Liver (tissue), 8 donors: ENCODE measurements at regions not wholly inside any gene's neighbourhood (a gene's known extent, or its start where the extent isn't known, plus 50 kb on each side); places are given as distances from the start of the nearest gene placed in this dataset.

ENCODE experiments used
- DNase-seq: peaks from one replicate; pipeline ENCODE4 v3.0.0-alpha.2; 2017; ENCODE audit warnings: low spot score
- H3K27ac ChIP-seq, 2 donors: one replicate each; pipeline ENCODE4 v1.7.0; 2013; ENCODE audit warnings: inconsistent platforms in 2 of 2, low read length in 2 of 2, control low read depth in 1 of 2, low read depth in 1 of 2, mild to moderate bottlenecking in 1 of 2
- H3K27me3 ChIP-seq, 4 donors: one replicate each; pipeline versions ENCODE4 v1.6.1 to v1.7.0; 2013; ENCODE audit warnings: low read length in 3 of 4, inconsistent platforms in 1 of 4, mild to moderate bottlenecking in 1 of 4, moderate library complexity in 1 of 4; ENCODE audit not compliant: control insufficient read depth in 4 of 4, insufficient read depth in 4 of 4
- H3K36me3 ChIP-seq, 4 donors: one replicate each; pipeline versions ENCODE4 v1.6.1 to v1.7.0; 2013; ENCODE audit warnings: low read length in 3 of 4, mild to moderate bottlenecking in 3 of 4, low read depth in 1 of 4, moderate library complexity in 1 of 4; ENCODE audit not compliant: control insufficient read depth in 4 of 4, insufficient read depth in 3 of 4
- H3K4me1 ChIP-seq, 4 donors: one replicate each; pipeline versions ENCODE4 v1.6.1 to v1.7.0; 2013; ENCODE audit warnings: low read length in 3 of 4, mild to moderate bottlenecking in 3 of 4, moderate library complexity in 1 of 4; ENCODE audit not compliant: control insufficient read depth in 4 of 4, insufficient read depth in 4 of 4
- H3K4me3 ChIP-seq, 3 donors: one replicate each; pipeline versions ENCODE4 v1.6.1 to v1.7.0; 2013; ENCODE audit warnings: low read length in 3 of 3, control low read depth in 1 of 3, low read depth in 1 of 3, mild to moderate bottlenecking in 1 of 3
- H3K9ac ChIP-seq, 2 donors: one replicate each; pipeline ENCODE4 v1.7.0; 2013; ENCODE audit warnings: low read length in 2 of 2, mild to moderate bottlenecking in 2 of 2, moderate library complexity in 2 of 2, control low read depth in 1 of 2, low read depth in 1 of 2
- H3K9me3 ChIP-seq, 4 donors: one replicate each; pipeline versions ENCODE4 v1.6.1 to v1.7.0; 2013; ENCODE audit warnings: low read length in 3 of 4; ENCODE audit not compliant: control insufficient read depth in 4 of 4
- EGR1 ChIP-seq, 2 donors: IDR thresholded peaks; 2 replicates each; pipeline ENCODE4 v1.6.1; 2016 to 2018; ENCODE audit warnings: antibody characterized with exemption in 2 of 2, low read depth in 2 of 2
- FOXA1 ChIP-seq: IDR thresholded peaks from 2 replicates; pipeline ENCODE4 v1.6.1; 2016; ENCODE audit warnings: antibody characterized with exemption
- FOXA2 ChIP-seq: IDR thresholded peaks from 2 replicates; pipeline ENCODE4 v1.6.1; 2016; ENCODE audit warnings: antibody characterized with exemption
- GABPA ChIP-seq, 2 donors: IDR thresholded peaks in 1 of 2; conservative IDR thresholded peaks in 1 of 2; 2 replicates each; pipeline ENCODE4 v1.6.1; 2016; ENCODE audit warnings: antibody characterized with exemption in 2 of 2, mild to moderate bottlenecking in 1 of 2, moderate library complexity in 1 of 2
- HNF4A ChIP-seq, 2 donors: conservative IDR thresholded peaks; 2 replicates each; pipeline ENCODE4 v1.6.1; 2016; ENCODE audit warnings: antibody characterized with exemption in 2 of 2, mild to moderate bottlenecking in 2 of 2
- HNF4G ChIP-seq: IDR thresholded peaks from 2 replicates; pipeline ENCODE4 v1.6.1; 2016; ENCODE audit warnings: antibody characterized with exemption
- JUND ChIP-seq, 2 donors: IDR thresholded peaks; 2 replicates each; pipeline ENCODE4 v1.6.1; 2016; ENCODE audit warnings: antibody characterized with exemption in 2 of 2
- NR2F2 ChIP-seq: IDR thresholded peaks from 2 replicates; pipeline ENCODE4 v1.6.1; 2016; ENCODE audit warnings: antibody characterized with exemption
- RAD21 ChIP-seq, 2 donors: IDR thresholded peaks; 2 replicates each; pipeline ENCODE4 v1.6.1; 2016; ENCODE audit warnings: antibody characterized with exemption in 2 of 2, mild to moderate bottlenecking in 2 of 2
- RXRA ChIP-seq, 2 donors: IDR thresholded peaks; 2 replicates each; pipeline ENCODE4 v1.6.1; 2017 to 2018; ENCODE audit warnings: antibody characterized with exemption in 2 of 2, mild to moderate bottlenecking in 1 of 2
- SP1 ChIP-seq: IDR thresholded peaks from 2 replicates; pipeline ENCODE4 v1.6.1; 2018; ENCODE audit warnings: antibody characterized with exemption, mild to moderate bottlenecking
- TAF1 ChIP-seq: conservative IDR thresholded peaks from 2 replicates; pipeline ENCODE4 v1.6.1; 2016; ENCODE audit warnings: antibody characterized with exemption, mild to moderate bottlenecking
- YY1 ChIP-seq: IDR thresholded peaks from 2 replicates; pipeline ENCODE4 v1.6.1; 2016; ENCODE audit warnings: antibody characterized with exemption, mild to moderate bottlenecking
- WGBS: extraction: QIAGEN DNeasy Blood & Tissue Kit; methylation state at CpG from one replicate; pipeline ENCODE4 v1.1.7; 2013; 5-methylcytosine and 5-hydroxymethylcytosine counted together
- TF ChIP-seq, protein P1 (sequence below): IDR thresholded peaks from 2 replicates; pipeline ENCODE4 v1.6.1; 2016; ENCODE audit warnings: antibody characterized with exemption
- TF ChIP-seq, protein P2 (sequence below): fragments of 150-350 bp; IDR thresholded peaks from 2 replicates; pipeline ENCODE4 v1.5.1; 2017; ENCODE audit warnings: improper control_type of control experiment, low read depth, low read length; ENCODE audit not compliant: missing input control
- TF ChIP-seq, protein P3 (sequence below): IDR thresholded peaks from 2 replicates; pipeline ENCODE4 v1.6.1; 2016; ENCODE audit warnings: antibody characterized with exemption
- TF ChIP-seq, protein P4 (sequence below): IDR thresholded peaks from 2 replicates; pipeline ENCODE4 v1.6.1; 2016; ENCODE audit warnings: antibody characterized with exemption
- TF ChIP-seq, protein P5 (sequence below): IDR thresholded peaks from 2 replicates; pipeline ENCODE4 v1.6.1; 2016; ENCODE audit warnings: antibody characterized with exemption, mild to moderate bottlenecking
- donor health status: healthy.
- donor health status: healthy.
- donor health status: healthy.
- donor health status: healthy.
- donor health status: healthy.

DNA sequence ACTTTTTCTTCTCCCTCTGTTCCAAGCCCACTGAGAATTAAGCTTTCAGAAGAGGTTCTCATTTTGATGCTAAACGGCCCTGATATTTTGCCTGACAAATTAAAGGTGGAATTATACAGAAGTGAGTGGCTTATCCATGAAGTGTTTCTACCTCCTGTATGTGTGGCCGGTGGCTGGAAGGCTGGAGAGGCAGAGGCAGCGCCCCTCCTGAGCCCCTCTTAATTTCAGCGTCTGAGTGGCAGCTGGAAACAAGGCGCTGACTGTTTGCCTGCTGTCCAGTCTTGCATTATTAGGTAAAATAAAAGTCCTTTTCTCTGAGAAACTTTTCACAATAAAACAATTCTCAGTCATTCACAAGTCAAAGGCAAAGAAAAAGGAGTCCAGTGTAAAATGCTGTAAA is 685.7 kb downstream of the MCTP2 start:
- 62% methylated on average over 5 of the region's 5 CpGs for WGBS
- no peaks in the 10 kb centered on the region for H3K9me3 ChIP-seq
- DNase-seq, result no peak
- H3K27ac ChIP-seq, result no peak overlapping the region
- no peaks in the 10 kb centered on the region for H3K27me3 ChIP-seq
- no peaks in the 10 kb centered on the region for H3K36me3 ChIP-seq
- H3K4me3 ChIP-seq, result no peak overlapping the region
- no peaks in the 10 kb centered on the region for H3K4me1 ChIP-seq
- H3K9ac ChIP-seq, result no peak overlapping the region
- TF ChIP-seq SP1 (no peak), TAF1 (no peak)
- TF ChIP-seq, protein P1, sequence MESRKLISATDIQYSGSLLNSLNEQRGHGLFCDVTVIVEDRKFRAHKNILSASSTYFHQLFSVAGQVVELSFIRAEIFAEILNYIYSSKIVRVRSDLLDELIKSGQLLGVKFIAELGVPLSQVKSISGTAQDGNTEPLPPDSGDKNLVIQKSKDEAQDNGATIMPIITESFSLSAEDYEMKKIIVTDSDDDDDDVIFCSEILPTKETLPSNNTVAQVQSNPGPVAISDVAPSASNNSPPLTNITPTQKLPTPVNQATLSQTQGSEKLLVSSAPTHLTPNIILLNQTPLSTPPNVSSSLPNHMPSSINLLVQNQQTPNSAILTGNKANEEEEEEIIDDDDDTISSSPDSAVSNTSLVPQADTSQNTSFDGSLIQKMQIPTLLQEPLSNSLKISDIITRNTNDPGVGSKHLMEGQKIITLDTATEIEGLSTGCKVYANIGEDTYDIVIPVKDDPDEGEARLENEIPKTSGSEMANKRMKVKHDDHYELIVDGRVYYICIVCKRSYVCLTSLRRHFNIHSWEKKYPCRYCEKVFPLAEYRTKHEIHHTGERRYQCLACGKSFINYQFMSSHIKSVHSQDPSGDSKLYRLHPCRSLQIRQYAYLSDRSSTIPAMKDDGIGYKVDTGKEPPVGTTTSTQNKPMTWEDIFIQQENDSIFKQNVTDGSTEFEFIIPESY, result no peak
- TF ChIP-seq, protein P2, sequence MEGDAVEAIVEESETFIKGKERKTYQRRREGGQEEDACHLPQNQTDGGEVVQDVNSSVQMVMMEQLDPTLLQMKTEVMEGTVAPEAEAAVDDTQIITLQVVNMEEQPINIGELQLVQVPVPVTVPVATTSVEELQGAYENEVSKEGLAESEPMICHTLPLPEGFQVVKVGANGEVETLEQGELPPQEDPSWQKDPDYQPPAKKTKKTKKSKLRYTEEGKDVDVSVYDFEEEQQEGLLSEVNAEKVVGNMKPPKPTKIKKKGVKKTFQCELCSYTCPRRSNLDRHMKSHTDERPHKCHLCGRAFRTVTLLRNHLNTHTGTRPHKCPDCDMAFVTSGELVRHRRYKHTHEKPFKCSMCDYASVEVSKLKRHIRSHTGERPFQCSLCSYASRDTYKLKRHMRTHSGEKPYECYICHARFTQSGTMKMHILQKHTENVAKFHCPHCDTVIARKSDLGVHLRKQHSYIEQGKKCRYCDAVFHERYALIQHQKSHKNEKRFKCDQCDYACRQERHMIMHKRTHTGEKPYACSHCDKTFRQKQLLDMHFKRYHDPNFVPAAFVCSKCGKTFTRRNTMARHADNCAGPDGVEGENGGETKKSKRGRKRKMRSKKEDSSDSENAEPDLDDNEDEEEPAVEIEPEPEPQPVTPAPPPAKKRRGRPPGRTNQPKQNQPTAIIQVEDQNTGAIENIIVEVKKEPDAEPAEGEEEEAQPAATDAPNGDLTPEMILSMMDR, result no peak
- TF ChIP-seq, protein P3, sequence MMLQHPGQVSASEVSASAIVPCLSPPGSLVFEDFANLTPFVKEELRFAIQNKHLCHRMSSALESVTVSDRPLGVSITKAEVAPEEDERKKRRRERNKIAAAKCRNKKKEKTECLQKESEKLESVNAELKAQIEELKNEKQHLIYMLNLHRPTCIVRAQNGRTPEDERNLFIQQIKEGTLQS, result no peak

DNA sequence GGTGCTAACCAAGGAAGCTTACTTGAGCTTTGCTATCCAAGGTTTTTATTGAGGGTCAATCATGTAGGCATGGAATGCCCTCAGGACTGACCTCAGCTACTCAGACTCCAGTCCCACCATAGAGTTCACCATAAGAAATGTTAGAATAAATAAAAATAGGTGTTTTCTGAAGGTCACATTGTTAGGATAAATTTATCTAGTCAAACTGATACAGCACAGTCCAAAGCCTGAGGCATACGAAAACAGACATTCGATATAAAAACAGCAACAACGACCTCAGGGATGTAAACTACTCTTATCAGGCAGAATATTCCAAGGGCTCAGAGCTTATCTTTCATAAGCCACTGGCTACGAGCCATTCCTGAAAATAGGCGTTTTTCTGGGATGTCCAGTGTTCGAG is 690.6 kb downstream of the MCTP2 start:
- no peak for DNase-seq
- Histone ChIP-seq H3K4me1 (no peaks in the 10 kb centered on the region), H3K9me3 (no peaks in the 10 kb centered on the region), H3K36me3 (no peaks in the 10 kb centered on the region), H3K27me3 (no peaks in the 10 kb centered on the region), H3K27ac (no peak overlapping the region), H3K9ac (no peak overlapping the region), H3K4me3 (no peak overlapping the region)
- 47% methylated on average over 6 of the region's 6 CpGs for WGBS
- TF ChIP-seq, protein P4, sequence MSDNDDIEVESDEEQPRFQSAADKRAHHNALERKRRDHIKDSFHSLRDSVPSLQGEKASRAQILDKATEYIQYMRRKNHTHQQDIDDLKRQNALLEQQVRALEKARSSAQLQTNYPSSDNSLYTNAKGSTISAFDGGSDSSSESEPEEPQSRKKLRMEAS, result no peak
- TF ChIP-seq RXRA (IDR thresholded peaks at IDR 0.05) (no peak), RAD21 (IDR thresholded peaks at IDR 0.05) (no peak), EGR1 (IDR thresholded peaks at IDR 0.05; ENCODE audit: low read depth in 2 of 2) (no peak), FOXA2 (no peak), NR2F2 (no peak), HNF4G (no peak), TAF1 (no peak), SP1 (no peak), JUND (IDR thresholded peaks at IDR 0.05) (no peak), HNF4A (conservative IDR thresholded peaks at IDR 0.05) (no peak), YY1 (no peak), FOXA1 (no peak), GABPA (IDR thresholded peaks at IDR 0.05 in 1 of 2, conservative IDR thresholded peaks at IDR 0.05 in 1 of 2) (no peak)
- TF ChIP-seq, protein P3, result no peak
- TF ChIP-seq, protein P2, result no peak
- TF ChIP-seq, protein P1, result no peak
- TF ChIP-seq, protein P5, sequence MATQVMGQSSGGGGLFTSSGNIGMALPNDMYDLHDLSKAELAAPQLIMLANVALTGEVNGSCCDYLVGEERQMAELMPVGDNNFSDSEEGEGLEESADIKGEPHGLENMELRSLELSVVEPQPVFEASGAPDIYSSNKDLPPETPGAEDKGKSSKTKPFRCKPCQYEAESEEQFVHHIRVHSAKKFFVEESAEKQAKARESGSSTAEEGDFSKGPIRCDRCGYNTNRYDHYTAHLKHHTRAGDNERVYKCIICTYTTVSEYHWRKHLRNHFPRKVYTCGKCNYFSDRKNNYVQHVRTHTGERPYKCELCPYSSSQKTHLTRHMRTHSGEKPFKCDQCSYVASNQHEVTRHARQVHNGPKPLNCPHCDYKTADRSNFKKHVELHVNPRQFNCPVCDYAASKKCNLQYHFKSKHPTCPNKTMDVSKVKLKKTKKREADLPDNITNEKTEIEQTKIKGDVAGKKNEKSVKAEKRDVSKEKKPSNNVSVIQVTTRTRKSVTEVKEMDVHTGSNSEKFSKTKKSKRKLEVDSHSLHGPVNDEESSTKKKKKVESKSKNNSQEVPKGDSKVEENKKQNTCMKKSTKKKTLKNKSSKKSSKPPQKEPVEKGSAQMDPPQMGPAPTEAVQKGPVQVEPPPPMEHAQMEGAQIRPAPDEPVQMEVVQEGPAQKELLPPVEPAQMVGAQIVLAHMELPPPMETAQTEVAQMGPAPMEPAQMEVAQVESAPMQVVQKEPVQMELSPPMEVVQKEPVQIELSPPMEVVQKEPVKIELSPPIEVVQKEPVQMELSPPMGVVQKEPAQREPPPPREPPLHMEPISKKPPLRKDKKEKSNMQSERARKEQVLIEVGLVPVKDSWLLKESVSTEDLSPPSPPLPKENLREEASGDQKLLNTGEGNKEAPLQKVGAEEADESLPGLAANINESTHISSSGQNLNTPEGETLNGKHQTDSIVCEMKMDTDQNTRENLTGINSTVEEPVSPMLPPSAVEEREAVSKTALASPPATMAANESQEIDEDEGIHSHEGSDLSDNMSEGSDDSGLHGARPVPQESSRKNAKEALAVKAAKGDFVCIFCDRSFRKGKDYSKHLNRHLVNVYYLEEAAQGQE, result no peak
